Right atrium auricular region (tissue), 2 donors: ENCODE measurements at regions not wholly inside any gene's neighbourhood (a gene's known extent, or its start where the extent isn't known, plus 50 kb on each side); places are given as distances from the start of the nearest gene placed in this dataset.

ENCODE experiments used
- DNase-seq: peaks from one replicate; pipeline ENCODE4 v3.0.0-alpha.2; 2019; ENCODE audit warnings: low spot score
- H3K27ac ChIP-seq, 2 donors: fragments of 200-600 bp; sonication (generic); 1 replicate in 1 of 2; 2 replicates in 1 of 2; pipeline ENCODE4 v1.5.1; 2016 to 2019
- H3K27me3 ChIP-seq, 2 donors: fragments of 200-600 bp; sonication (generic); one replicate each; pipeline versions ENCODE4 v1.5.1 to v1.6.0; 2017 to 2019
- H3K36me3 ChIP-seq: fragments of 200-600 bp; sonication (generic); one replicate; pipeline ENCODE4 v1.5.1; 2016
- H3K4me1 ChIP-seq, 2 donors: fragments of 200-600 bp; sonication (generic); one replicate each; pipeline versions ENCODE4 v1.5.1 to v1.6.0; 2017 to 2019
- H3K4me3 ChIP-seq, 2 donors: fragments of 200-600 bp; sonication (generic); 1 replicate in 1 of 2; 2 replicates in 1 of 2; pipeline ENCODE4 v1.5.1; 2017 to 2019; ENCODE audit warnings: mild to moderate bottlenecking in 1 of 2, moderate library complexity in 1 of 2
- H3K9me3 ChIP-seq, 2 donors: fragments of 200-600 bp; sonication (generic); one replicate each; pipeline ENCODE4 v1.5.1; 2019
- CTCF ChIP-seq, 2 donors: fragments of 200-600 bp; sonication (generic); IDR thresholded peaks; one replicate each; pipeline ENCODE4 v1.5.1; 2019; ENCODE audit warnings: antibody characterized with exemption in 2 of 2

GRCh38 chr12:107284692-107285091, 191.3 kb upstream of the CRY1 start:
- Histone ChIP-seq H3K27ac (no peak overlapping the region), H3K36me3 (no peaks in the 10 kb centered on the region), H3K27me3 (no peaks in the 10 kb centered on the region), H3K9me3 (peaks cover 0 to 11% of the 10 kb centered on the region in 2 donors), H3K4me1 (no peaks in the 10 kb centered on the region), H3K4me3 (no peak overlapping the region)
- no peak for TF ChIP-seq CTCF (IDR thresholded peaks at IDR 0.05)
- DNase-seq, result no peak

- no peaks in the 10 kb centered on the region for H3K36me3 ChIP-seq
- H3K4me3 ChIP-seq, result no peak overlapping the region
- H3K9me3 ChIP-seq, result peaks cover 0 to 9% of the 10 kb centered on the region in 2 donors
These were observed 194.4 kb upstream of the CRY1 start for GRCh38 chr12:107287436-107288413.

GRCh38 chr12:107288414-107289127, 195.2 kb upstream of the CRY1 start:
- no peak for TF ChIP-seq CTCF (IDR thresholded peaks at IDR 0.05)
- H3K4me1 ChIP-seq, result no peaks in the 10 kb centered on the region
- no peak overlapping the region for H3K27ac ChIP-seq
- peaks cover 0 to 7% of the 10 kb centered on the region in 2 donors for H3K9me3 ChIP-seq
- no peak for DNase-seq
- H3K27me3 ChIP-seq, result no peaks in the 10 kb centered on the region
- no peaks in the 10 kb centered on the region for H3K36me3 ChIP-seq
- no peak overlapping the region for H3K4me3 ChIP-seq

More at GRCh38 chr12:107287436-107288413, 194.4 kb upstream of the CRY1 start:
- no peak for TF ChIP-seq CTCF (IDR thresholded peaks at IDR 0.05)
- no peak overlapping the region for H3K27ac ChIP-seq
- no peaks in the 10 kb centered on the region for H3K27me3 ChIP-seq
- H3K4me1 ChIP-seq, result no peaks in the 10 kb centered on the region
- no peak for DNase-seq

GRCh38 chr12:107291018-107291417, 197.7 kb upstream of the CRY1 start:
- Histone ChIP-seq H3K4me3 (no peak overlapping the region), H3K4me1 (no peaks in the 10 kb centered on the region), H3K9me3 (no peaks in the 10 kb centered on the region), H3K27me3 (no peaks in the 10 kb centered on the region), H3K27ac (no peak overlapping the region), H3K36me3 (no peaks in the 10 kb centered on the region)
- DNase-seq, result no peak
- no peak for TF ChIP-seq CTCF (IDR thresholded peaks at IDR 0.05)

- H3K4me3 ChIP-seq, result no peak overlapping the region
- TF ChIP-seq CTCF (IDR thresholded peaks at IDR 0.05), result no peak
These were observed 203.3 kb upstream of the CRY1 start for GRCh38 chr12:107296681-107297089.

More at GRCh38 chr12:107296681-107297089, 203.3 kb upstream of the CRY1 start:
- no peak for DNase-seq
- Histone ChIP-seq H3K27me3 (no peaks in the 10 kb centered on the region), H3K36me3 (no peaks in the 10 kb centered on the region), H3K9me3 (no peaks in the 10 kb centered on the region), H3K27ac (no peak overlapping the region), H3K4me1 (no peaks in the 10 kb centered on the region)
